ENCODE measurements at regions not wholly inside any gene's neighbourhood (a gene's known extent, or its start where the extent isn't known, plus 50 kb on each side); places are given as distances from the start of the nearest gene placed in this dataset.

DNA sequence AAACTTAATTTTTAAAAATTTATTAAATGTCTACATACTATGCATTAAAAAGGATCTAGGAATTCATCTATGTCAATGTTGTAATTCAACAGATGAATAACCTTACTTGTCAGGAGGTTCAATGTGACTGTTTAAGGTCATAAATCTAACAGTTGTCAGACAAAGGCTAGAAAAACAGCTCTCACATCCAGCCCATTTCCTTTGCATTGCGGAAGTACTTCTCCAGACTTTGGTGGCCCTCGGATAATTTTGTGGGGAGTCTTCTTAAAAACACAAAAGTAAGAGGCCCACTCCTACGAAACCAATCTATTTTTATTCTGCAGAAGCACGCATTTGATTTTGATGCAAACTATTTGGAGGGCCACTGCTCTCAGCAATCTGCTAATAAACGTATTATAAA is 122.6 kb upstream of the CHRM3 start:
- Mint-ChIP-seq H3K27me3 (ENCODE audit: low read depth, unreplicated experiment) (no peaks in the 10 kb centered on the region), H3K4me1 (ENCODE audit: low read depth, unreplicated experiment) (peaks cover 2% of the 10 kb centered on the region), H3K9me3 (ENCODE audit: unreplicated experiment) (no peaks in the 10 kb centered on the region), H3K4me3 (ENCODE audit: unreplicated experiment) (no peak overlapping the region), H3K36me3 (ENCODE audit: low read depth, unreplicated experiment) (no peaks in the 10 kb centered on the region), H3K27ac (ENCODE audit: unreplicated experiment) (no peak overlapping the region)
- Histone ChIP-seq H3K9ac (ENCODE audit: low read length) (no peak overlapping the region), H3K27me3 (ENCODE audit: insufficient read depth, low read length) (no peaks in the 10 kb centered on the region), H3K4me2 (ENCODE audit: low read length) (no peak overlapping the region), H4K20me1 (ENCODE audit: insufficient read depth, low read length) (no peaks in the 10 kb centered on the region), H3K4me3 (ENCODE audit: insufficient read depth, low read depth, low read length) (no peak overlapping the region), H2AFZ (ENCODE audit: low read depth, low read length) (no peak overlapping the region), H3K9me3 (ENCODE audit: insufficient read depth, low read depth, low read length) (no peaks in the 10 kb centered on the region), H3K79me2 (ENCODE audit: insufficient read depth, low read length) (no peaks in the 10 kb centered on the region), H3K36me3 (ENCODE audit: insufficient read depth, low read length) (no peaks in the 10 kb centered on the region), H3K4me1 (ENCODE audit: insufficient read depth, low read length) (no peaks in the 10 kb centered on the region), H3K27ac (ENCODE audit: low read depth, low read length) (no peak overlapping the region)
- FAIRE-seq (no peak), DNase-seq (ENCODE audit: low read depth) (no peak)
- TF ChIP-seq, protein P1, sequence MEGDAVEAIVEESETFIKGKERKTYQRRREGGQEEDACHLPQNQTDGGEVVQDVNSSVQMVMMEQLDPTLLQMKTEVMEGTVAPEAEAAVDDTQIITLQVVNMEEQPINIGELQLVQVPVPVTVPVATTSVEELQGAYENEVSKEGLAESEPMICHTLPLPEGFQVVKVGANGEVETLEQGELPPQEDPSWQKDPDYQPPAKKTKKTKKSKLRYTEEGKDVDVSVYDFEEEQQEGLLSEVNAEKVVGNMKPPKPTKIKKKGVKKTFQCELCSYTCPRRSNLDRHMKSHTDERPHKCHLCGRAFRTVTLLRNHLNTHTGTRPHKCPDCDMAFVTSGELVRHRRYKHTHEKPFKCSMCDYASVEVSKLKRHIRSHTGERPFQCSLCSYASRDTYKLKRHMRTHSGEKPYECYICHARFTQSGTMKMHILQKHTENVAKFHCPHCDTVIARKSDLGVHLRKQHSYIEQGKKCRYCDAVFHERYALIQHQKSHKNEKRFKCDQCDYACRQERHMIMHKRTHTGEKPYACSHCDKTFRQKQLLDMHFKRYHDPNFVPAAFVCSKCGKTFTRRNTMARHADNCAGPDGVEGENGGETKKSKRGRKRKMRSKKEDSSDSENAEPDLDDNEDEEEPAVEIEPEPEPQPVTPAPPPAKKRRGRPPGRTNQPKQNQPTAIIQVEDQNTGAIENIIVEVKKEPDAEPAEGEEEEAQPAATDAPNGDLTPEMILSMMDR (IDR thresholded peaks at IDR 0.05; ENCODE audit: insufficient read depth, low read depth, low read length), result no peak
- TF ChIP-seq EZH2 (IDR thresholded peaks at IDR 0.05; ENCODE audit: insufficient read depth, low read length), result no peak

DNA sequence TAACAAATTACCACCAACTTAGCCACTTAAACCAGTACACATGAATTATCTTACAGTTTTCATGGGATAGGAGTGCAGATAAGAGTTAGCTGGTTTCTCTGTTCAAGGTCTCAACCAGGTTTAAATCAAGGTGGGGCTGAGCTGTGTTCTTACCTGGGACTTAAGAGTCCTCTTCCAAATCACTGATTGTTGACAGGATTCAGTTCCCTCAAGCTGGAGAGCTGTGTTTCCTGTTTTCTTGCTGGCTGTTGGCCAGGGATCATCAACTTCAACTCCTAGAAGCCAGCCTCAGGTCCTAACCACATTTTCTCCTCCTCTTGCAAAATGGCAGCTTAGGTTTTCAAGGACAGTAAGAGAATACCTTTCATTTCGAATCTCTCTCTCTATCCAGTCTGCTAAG is 123.8 kb upstream of the CHRM3 start:
- Histone ChIP-seq H3K27me3 (ENCODE audit: insufficient read depth, low read length) (no peaks in the 10 kb centered on the region), H3K9ac (ENCODE audit: low read length) (no peak overlapping the region), H3K9me3 (ENCODE audit: insufficient read depth, low read depth, low read length) (no peaks in the 10 kb centered on the region), H3K4me3 (ENCODE audit: insufficient read depth, low read depth, low read length) (no peak overlapping the region), H3K4me2 (ENCODE audit: low read length) (no peak overlapping the region), H3K36me3 (ENCODE audit: insufficient read depth, low read length) (no peaks in the 10 kb centered on the region), H3K4me1 (ENCODE audit: insufficient read depth, low read length) (no peaks in the 10 kb centered on the region), H2AFZ (ENCODE audit: low read depth, low read length) (no peak overlapping the region), H3K27ac (ENCODE audit: low read depth, low read length) (no peak overlapping the region), H3K79me2 (ENCODE audit: insufficient read depth, low read length) (no peaks in the 10 kb centered on the region), H4K20me1 (ENCODE audit: insufficient read depth, low read length) (no peaks in the 10 kb centered on the region)
- H3K4me3 Mint-ChIP-seq (ENCODE audit: unreplicated experiment), result no peak overlapping the region
- no peaks in the 10 kb centered on the region for H3K27me3 Mint-ChIP-seq (ENCODE audit: low read depth, unreplicated experiment)
- TF ChIP-seq, protein P1 (IDR thresholded peaks at IDR 0.05; ENCODE audit: insufficient read depth, low read depth, low read length), result no peak
- no peak for TF ChIP-seq EZH2 (IDR thresholded peaks at IDR 0.05; ENCODE audit: insufficient read depth, low read length)
- H3K4me1 Mint-ChIP-seq (ENCODE audit: low read depth, unreplicated experiment), result peaks cover 2% of the 10 kb centered on the region
- H3K9me3 Mint-ChIP-seq (ENCODE audit: unreplicated experiment), result no peaks in the 10 kb centered on the region
- no peak for DNase-seq (ENCODE audit: low read depth)
- H3K36me3 Mint-ChIP-seq (ENCODE audit: low read depth, unreplicated experiment), result no peaks in the 10 kb centered on the region
- no peak for FAIRE-seq
- H3K27ac Mint-ChIP-seq (ENCODE audit: unreplicated experiment), result no peak overlapping the region

GRCh38 chr1:239261521-239261920 is 124.8 kb upstream of the CHRM3 start:
- no peaks in the 10 kb centered on the region for H3K27me3 Mint-ChIP-seq (ENCODE audit: low read depth, unreplicated experiment)

More at GRCh38 chr1:239261521-239261920, 124.8 kb upstream of the CHRM3 start:
- H3K27ac Mint-ChIP-seq (ENCODE audit: unreplicated experiment), result no peak overlapping the region
- H3K4me3 Mint-ChIP-seq (ENCODE audit: unreplicated experiment), result no peak overlapping the region
- peaks cover 3% of the 10 kb centered on the region for H3K9me3 Mint-ChIP-seq (ENCODE audit: unreplicated experiment)
- H3K9me3 ChIP-seq (ENCODE audit: insufficient read depth, low read depth, low read length), result no peaks in the 10 kb centered on the region
- H3K4me2 ChIP-seq (ENCODE audit: low read length), result no peak overlapping the region
- H3K27me3 ChIP-seq (ENCODE audit: insufficient read depth, low read length), result no peaks in the 10 kb centered on the region
- H3K79me2 ChIP-seq (ENCODE audit: insufficient read depth, low read length), result no peaks in the 10 kb centered on the region
- no peaks in the 10 kb centered on the region for H3K36me3 ChIP-seq (ENCODE audit: insufficient read depth, low read length)
- FAIRE-seq, result no peak
- no peaks in the 10 kb centered on the region for H4K20me1 ChIP-seq (ENCODE audit: insufficient read depth, low read length)
- TF ChIP-seq, protein P1 (IDR thresholded peaks at IDR 0.05; ENCODE audit: insufficient read depth, low read depth, low read length), result no peak
- TF ChIP-seq EZH2 (IDR thresholded peaks at IDR 0.05; ENCODE audit: insufficient read depth, low read length), result no peak
- H3K4me1 Mint-ChIP-seq (ENCODE audit: low read depth, unreplicated experiment), result peaks cover 2% of the 10 kb centered on the region
- no peaks in the 10 kb centered on the region for H3K36me3 Mint-ChIP-seq (ENCODE audit: low read depth, unreplicated experiment)
- no peaks in the 10 kb centered on the region for H3K4me1 ChIP-seq (ENCODE audit: insufficient read depth, low read length)
- no peak for DNase-seq (ENCODE audit: low read depth)
- H3K9ac ChIP-seq (ENCODE audit: low read length), result no peak overlapping the region
- no peak overlapping the region for H3K4me3 ChIP-seq (ENCODE audit: insufficient read depth, low read depth, low read length)
- H3K27ac ChIP-seq (ENCODE audit: low read depth, low read length), result no peak overlapping the region
- H2AFZ ChIP-seq (ENCODE audit: low read depth, low read length), result no peak overlapping the region

Data from astrocyte (in vitro differentiated cells and primary cell).